ENCODE measurements at regions not wholly inside any gene's neighbourhood (a gene's known extent, or its start where the extent isn't known, plus 50 kb on each side); places are given as distances from the start of the nearest gene placed in this dataset.

DNA sequence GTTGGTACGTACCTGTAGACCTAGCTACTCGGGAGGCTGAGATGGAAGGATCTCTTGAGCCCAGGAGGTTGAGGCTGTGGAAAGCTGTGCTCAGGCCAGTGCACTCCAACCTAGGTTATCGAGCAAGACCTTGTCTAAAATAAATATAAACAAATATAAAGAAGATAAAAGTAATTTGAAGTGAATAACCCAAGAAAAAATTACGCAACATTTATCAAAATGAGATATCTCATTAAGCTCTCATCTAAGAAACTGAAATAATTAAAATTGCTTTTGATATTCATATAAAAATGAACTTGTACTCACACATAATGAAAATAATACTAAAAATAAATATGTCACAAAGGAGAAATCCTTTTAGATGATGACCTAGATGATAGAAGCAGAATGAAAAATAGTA is 647.1 kb upstream of the NCAM2 start:
- CTCF ChIA-PET, result no interaction called here
- no peaks in the 10 kb centered on the region for H3K79me2 ChIP-seq (ENCODE audit: control insufficient read depth, insufficient read depth, low read length)
- H4K20me1 ChIP-seq (replicated peaks; ENCODE audit: control insufficient read depth, extremely low read depth, insufficient read depth, low read length), result no peaks in the 10 kb centered on the region
- H3K4me1 ChIP-seq (ENCODE audit: control insufficient read depth, extremely low read depth, insufficient read depth, low read length), result no peaks in the 10 kb centered on the region
- dilution Hi-C loops (cut with MboI; ENCODE audit: extremely low pct_ligation_motif_present, low sequenced_read_pairs) (no loop called here), intact Hi-C loops (cut with micrococcal nuclease) (no loop called here)
- no peak overlapping the region for H2AFZ ChIP-seq (ENCODE audit: low read depth, low read length)
- H3K4me3 ChIP-seq (replicated peaks in 1 of 3; ENCODE audit: insufficient read depth in 1 of 3, low read depth in 1 of 3, low read length in 3 of 3), result no peak overlapping the region
- no peak for TF ChIP-seq POLR2AphosphoS5 (IDR thresholded peaks at IDR 0.05; ENCODE audit: insufficient read depth, low read depth, low read length)
- TF ChIP-seq POLR2A (IDR thresholded peaks at IDR 0.05; ENCODE audit: low read depth, low read length), result no peak
- TF ChIP-seq, protein P1, sequence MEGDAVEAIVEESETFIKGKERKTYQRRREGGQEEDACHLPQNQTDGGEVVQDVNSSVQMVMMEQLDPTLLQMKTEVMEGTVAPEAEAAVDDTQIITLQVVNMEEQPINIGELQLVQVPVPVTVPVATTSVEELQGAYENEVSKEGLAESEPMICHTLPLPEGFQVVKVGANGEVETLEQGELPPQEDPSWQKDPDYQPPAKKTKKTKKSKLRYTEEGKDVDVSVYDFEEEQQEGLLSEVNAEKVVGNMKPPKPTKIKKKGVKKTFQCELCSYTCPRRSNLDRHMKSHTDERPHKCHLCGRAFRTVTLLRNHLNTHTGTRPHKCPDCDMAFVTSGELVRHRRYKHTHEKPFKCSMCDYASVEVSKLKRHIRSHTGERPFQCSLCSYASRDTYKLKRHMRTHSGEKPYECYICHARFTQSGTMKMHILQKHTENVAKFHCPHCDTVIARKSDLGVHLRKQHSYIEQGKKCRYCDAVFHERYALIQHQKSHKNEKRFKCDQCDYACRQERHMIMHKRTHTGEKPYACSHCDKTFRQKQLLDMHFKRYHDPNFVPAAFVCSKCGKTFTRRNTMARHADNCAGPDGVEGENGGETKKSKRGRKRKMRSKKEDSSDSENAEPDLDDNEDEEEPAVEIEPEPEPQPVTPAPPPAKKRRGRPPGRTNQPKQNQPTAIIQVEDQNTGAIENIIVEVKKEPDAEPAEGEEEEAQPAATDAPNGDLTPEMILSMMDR (IDR thresholded peaks at IDR 0.05; ENCODE audit: extremely low read depth in 1 of 2, insufficient read depth in 1 of 2, low read depth in 1 of 2, low read length in 2 of 2), result no peak
- TF ChIP-seq MYC (IDR thresholded peaks at IDR 0.05; ENCODE audit: low read depth, low read length), result no peak
- no peak for TF ChIP-seq MAX (IDR thresholded peaks at IDR 0.05; ENCODE audit: insufficient read depth, insufficient read length)
- H3K4me2 ChIP-seq (ENCODE audit: insufficient read depth, low read length), result no peak overlapping the region
- BruUV-seq (replicated peaks), result no TSS peak
- no peak for DNase-seq (ENCODE audit: low read depth, low spot score)
- no peak for FAIRE-seq
- POLR2A ChIA-PET, result no interaction called here
- no peaks in the 10 kb centered on the region for H3K9me1 ChIP-seq (replicated peaks; ENCODE audit: control insufficient read depth, extremely low read depth, insufficient read depth, low read length)
- H3K9me3 ChIP-seq (replicated peaks; ENCODE audit: control insufficient read depth, insufficient read depth, low read length), result peaks cover 3% of the 10 kb centered on the region
- H3K27me3 ChIP-seq (ENCODE audit: control insufficient read depth in 2 of 2, insufficient read depth in 2 of 2, low read length in 2 of 2), result no peaks in the 10 kb centered on the region
- no peak overlapping the region for H3K27ac ChIP-seq (ENCODE audit: insufficient read depth, low read depth, low read length)
- no peaks in the 10 kb centered on the region for H3K36me3 ChIP-seq (ENCODE audit: control insufficient read depth in 2 of 2, extremely low read depth in 1 of 2, insufficient read depth in 2 of 2, low read length in 2 of 2)
- H3K9ac ChIP-seq (replicated peaks; ENCODE audit: extremely low read depth, insufficient read depth, low read length), result no peak overlapping the region

GRCh38 chr21:20353351-20353750 is 644.9 kb upstream of the NCAM2 start:
- TF ChIP-seq, protein P1 (IDR thresholded peaks at IDR 0.05; ENCODE audit: extremely low read depth in 1 of 2, insufficient read depth in 1 of 2, low read depth in 1 of 2, low read length in 2 of 2), result no peak
- TF ChIP-seq POLR2AphosphoS5 (IDR thresholded peaks at IDR 0.05; ENCODE audit: insufficient read depth, low read depth, low read length) (no peak), POLR2A (IDR thresholded peaks at IDR 0.05; ENCODE audit: low read depth, low read length) (no peak), EZH2 (IDR thresholded peaks at IDR 0.05; ENCODE audit: borderline replicate concordance, low read depth, low read length, severe bottlenecking) (no peak), MYC (IDR thresholded peaks at IDR 0.05; ENCODE audit: low read depth, low read length) (no peak), JUN (IDR thresholded peaks at IDR 0.05; ENCODE audit: borderline replicate concordance, insufficient read depth, insufficient read length, low read depth) (no peak), FOS (IDR thresholded peaks at IDR 0.05; ENCODE audit: borderline replicate concordance, insufficient read depth, low read length) (no peak), GATA2 (IDR thresholded peaks at IDR 0.05; ENCODE audit: insufficient read depth, insufficient read length, low read depth, low read length) (no peak), MAX (IDR thresholded peaks at IDR 0.05; ENCODE audit: insufficient read depth, insufficient read length) (no peak)
- Histone ChIP-seq H4K20me1 (replicated peaks; ENCODE audit: control insufficient read depth, extremely low read depth, insufficient read depth, low read length) (no peaks in the 10 kb centered on the region), H3K4me1 (ENCODE audit: control insufficient read depth, extremely low read depth, insufficient read depth, low read length) (no peaks in the 10 kb centered on the region), H2AFZ (ENCODE audit: low read depth, low read length) (no peak overlapping the region), H3K9me3 (replicated peaks; ENCODE audit: control insufficient read depth, insufficient read depth, low read length) (no peaks in the 10 kb centered on the region), H3K79me2 (ENCODE audit: control insufficient read depth, insufficient read depth, low read length) (no peaks in the 10 kb centered on the region), H3K4me2 (ENCODE audit: insufficient read depth, low read length) (no peak overlapping the region), H3K4me3 (replicated peaks in 1 of 3; ENCODE audit: insufficient read depth in 1 of 3, low read depth in 1 of 3, low read length in 3 of 3) (no peak overlapping the region), H3K27me3 (ENCODE audit: control insufficient read depth in 2 of 2, insufficient read depth in 2 of 2, low read length in 2 of 2) (no peaks in the 10 kb centered on the region), H3K36me3 (ENCODE audit: control insufficient read depth in 2 of 2, extremely low read depth in 1 of 2, insufficient read depth in 2 of 2, low read length in 2 of 2) (no peaks in the 10 kb centered on the region), H3K27ac (ENCODE audit: insufficient read depth, low read depth, low read length) (no peak overlapping the region), H3K9me1 (replicated peaks; ENCODE audit: control insufficient read depth, extremely low read depth, insufficient read depth, low read length) (no peaks in the 10 kb centered on the region), H3K9ac (replicated peaks; ENCODE audit: extremely low read depth, insufficient read depth, low read length) (no peak overlapping the region)
- ChIA-PET POLR2A (no interaction called here), CTCF (no interaction called here)
- intact Hi-C loops (cut with micrococcal nuclease), result no loop called here
- FAIRE-seq (no peak), DNase-seq (ENCODE audit: low read depth, low spot score) (no peak)
- dilution Hi-C loops (cut with MboI; ENCODE audit: extremely low pct_ligation_motif_present, low sequenced_read_pairs), result no loop called here
- no TSS peak for BruUV-seq (replicated peaks)

Data from endothelial cell of umbilical vein (primary cell).